ENCODE measurements at regions not wholly inside any gene's neighbourhood (a gene's known extent, or its start where the extent isn't known, plus 50 kb on each side); places are given as distances from the start of the nearest gene placed in this dataset.
"Not testable (repeated sequence)": the region's sequence is repeated elsewhere in the genome, so short reads cannot be mapped to it uniquely, and the experiment has no call there.

- DNase-seq, result no peak
Observed at GRCh38 chr5:125451622-125452021, 705.2 kb upstream of the ZNF608 start.

DNA sequence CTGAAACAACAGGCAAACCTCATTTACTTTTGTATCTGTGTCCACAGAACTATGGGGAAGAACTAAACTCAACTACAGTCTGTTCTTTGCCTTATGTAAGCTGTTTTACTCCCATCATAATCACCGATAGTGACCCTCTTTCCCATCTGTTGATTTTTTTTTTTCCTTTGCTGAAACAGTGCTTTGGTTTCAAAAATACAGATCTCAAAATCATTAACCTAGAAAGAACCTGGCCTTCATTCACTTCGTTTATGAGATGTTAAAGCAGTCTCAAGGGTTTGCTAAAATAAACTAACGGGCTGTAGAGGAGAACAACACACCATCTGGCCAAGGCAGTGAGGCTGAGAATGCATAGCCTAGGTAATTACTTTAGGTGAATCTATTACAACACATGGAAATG, 706.6 kb upstream of the ZNF608 start:
- DNase-seq, result no peak

DNA sequence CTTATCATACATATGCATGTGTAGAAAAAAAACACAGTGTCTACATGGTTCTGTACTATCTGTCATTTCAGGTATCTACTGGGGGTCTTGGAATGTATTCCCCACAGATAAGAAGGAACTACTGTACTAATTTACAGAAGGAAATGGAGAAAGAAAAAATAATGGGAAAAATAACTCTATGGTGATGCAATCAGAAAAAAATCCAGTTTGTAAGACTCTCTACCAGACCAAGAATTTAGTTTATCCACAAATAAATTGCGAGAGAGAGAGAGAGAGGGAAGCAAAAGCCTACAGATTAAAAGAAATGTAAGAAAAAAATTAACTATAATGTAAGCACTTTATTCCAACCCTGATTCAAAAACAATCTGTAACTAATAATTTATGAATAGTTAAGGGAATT, 708.6 kb upstream of the ZNF608 start:
- no peak for DNase-seq

GRCh38 chr5:125456005-125456404, 709.6 kb upstream of the ZNF608 start:
- not testable (repeated sequence) for DNase-seq

DNA sequence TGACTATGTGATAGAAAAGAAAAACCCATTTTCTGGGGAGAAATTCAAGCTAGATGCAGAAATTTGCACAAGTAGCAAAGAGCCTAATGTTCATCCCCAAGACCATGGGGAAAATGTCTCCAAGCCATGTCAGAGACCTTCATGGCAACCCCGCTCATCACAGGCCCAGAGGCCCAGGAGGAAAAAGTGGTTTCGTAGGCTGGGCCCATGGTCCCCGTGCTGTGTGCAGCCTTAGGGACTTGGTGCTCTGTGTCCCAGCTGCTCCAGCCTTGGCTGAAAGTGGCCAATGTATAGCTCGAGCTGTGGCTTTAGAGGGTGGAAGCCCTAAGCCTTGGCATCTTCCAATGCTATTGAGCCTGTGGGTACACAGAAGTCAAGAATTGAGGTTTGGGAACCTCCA, 711.2 kb upstream of the ZNF608 start:
- no peak for DNase-seq

GRCh38 chr5:125458949-125459348, 712.5 kb upstream of the ZNF608 start:
- DNase-seq, result not testable (repeated sequence)

DNA sequence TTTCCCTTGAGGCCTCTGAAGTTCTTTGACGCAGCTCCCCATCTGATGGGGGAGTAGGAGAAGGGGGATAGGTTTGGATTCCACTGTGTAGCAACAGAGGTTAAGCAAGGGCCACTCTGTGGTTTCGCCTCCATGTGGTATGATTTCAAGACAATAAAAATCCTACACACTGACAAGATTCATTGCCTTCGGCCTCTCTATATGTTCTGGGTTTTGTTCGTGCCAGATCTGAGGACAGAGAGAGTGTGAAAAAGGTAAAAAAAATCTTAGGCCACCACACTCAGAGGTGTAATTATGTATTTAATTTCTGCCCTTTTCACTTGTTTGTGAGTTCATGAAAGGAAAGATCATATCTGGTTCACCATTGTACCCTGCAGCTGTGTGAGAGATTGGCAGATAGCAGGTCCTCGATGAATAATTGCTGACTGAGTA, 715.2 kb upstream of the ZNF608 start:
- DNase-seq, result no peak

- DNase-seq, result no peak
Observed at GRCh38 chr5:125463466-125464092, 717.1 kb upstream of the ZNF608 start.

GRCh38 chr5:125464847-125465432, 718.5 kb upstream of the ZNF608 start:
- DNase-seq, result no peak

GRCh38 chr5:125465703-125466102, 719.3 kb upstream of the ZNF608 start:
- no peak for DNase-seq

- no peak for DNase-seq
Observed at GRCh38 chr5:125467222-125467621, 720.8 kb upstream of the ZNF608 start.

GRCh38 chr5:125470280-125470902, 724.0 kb upstream of the ZNF608 start:
- DNase-seq, result no peak

GRCh38 chr5:125476901-125477585, 730.6 kb upstream of the ZNF608 start:
- DNase-seq, result no peak

- DNase-seq, result no peak
Observed at GRCh38 chr5:125477586-125477975, 731.1 kb upstream of the ZNF608 start.

DNA sequence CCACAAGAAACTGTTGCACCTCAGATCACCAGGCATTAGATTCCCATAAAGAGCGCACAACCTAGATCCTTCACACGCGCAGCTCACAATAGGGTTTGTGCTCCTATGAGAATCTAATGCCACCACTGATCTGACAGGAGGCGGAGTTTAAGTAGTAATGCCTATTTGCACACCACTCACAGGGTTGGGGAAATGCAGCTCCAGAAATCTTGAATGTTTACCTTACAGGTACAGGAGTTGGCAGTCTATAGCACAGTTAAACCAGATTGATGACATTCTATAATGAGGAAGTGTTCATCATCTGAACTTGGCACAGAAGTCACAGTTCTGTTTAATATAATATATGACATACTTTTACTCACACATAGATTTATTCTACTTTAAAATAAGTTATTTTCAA, 732.2 kb upstream of the ZNF608 start:
- no peak for DNase-seq

GRCh38 chr5:125480911-125481310, 734.5 kb upstream of the ZNF608 start:
- DNase-seq, result no peak

- no peak for DNase-seq
Observed at GRCh38 chr5:125481506-125482465, 735.3 kb upstream of the ZNF608 start.

DNA sequence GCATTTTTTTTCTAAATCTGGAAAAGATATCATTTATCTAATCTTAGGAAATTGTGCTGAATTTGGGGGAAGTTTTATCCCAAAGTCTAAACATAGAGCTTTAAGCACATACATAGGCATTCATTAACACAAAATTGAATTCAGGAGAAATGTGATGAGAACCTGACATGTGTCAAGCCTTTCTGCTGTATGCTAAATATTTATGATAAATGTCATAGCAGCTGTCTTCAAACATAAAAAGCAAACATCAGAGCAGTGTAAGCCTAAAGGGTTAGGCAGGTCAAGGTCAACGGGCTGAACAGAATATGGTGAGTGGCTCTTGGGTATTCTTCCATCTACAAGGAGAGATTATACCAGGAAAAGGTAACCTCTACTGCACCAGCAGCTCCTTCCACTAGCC, 737.2 kb upstream of the ZNF608 start:
- DNase-seq, result no peak

GRCh38 chr5:125484272-125484741, 737.9 kb upstream of the ZNF608 start:
- DNase-seq, result no peak

GRCh38 chr5:125484742-125485641, 738.6 kb upstream of the ZNF608 start:
- no peak for DNase-seq

DNA sequence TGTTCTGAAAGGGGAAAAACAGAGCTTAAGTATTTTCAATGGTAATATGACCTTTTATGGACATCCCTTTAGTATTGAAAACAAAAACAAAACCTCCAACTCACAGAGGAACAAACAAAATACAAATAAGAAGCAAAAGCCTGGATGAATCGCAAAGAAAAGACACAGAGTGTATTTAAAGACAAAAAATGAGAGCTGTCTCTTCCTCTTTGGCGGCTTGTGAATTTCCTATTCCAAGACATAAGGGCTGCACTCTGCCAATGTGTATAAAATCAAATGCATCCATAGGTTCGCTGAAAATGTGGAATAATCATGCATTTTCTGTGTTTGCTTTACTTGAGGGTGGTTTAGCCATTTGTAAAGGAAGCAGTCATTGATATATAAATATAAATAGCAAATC, 739.3 kb upstream of the ZNF608 start:
- no peak for DNase-seq

- DNase-seq, result no peak
Observed at GRCh38 chr5:125486634-125487033, 740.2 kb upstream of the ZNF608 start.
